Fibroblast of lung (primary cell): ENCODE measurements at regions not wholly inside any gene's neighbourhood (a gene's known extent, or its start where the extent isn't known, plus 50 kb on each side); places are given as distances from the start of the nearest gene placed in this dataset.

ENCODE experiments used
- DNase-seq, 2 donors: peaks; one replicate each; pipeline versions ENCODE4 v3.0.0 to v3.0.0-alpha.2; 2010; ENCODE audit warnings: low read depth in 2 of 2
- H2AFZ ChIP-seq: 2 replicates; pipeline ENCODE4 v1.5.1; 2012; ENCODE audit warnings: low read length, control low read depth, inconsistent platforms
- H3K27ac ChIP-seq: 2 replicates; pipeline ENCODE4 v1.5.1; 2011; ENCODE audit warnings: low read length, control low read depth; ENCODE audit not compliant: insufficient read depth
- H3K27me3 ChIP-seq: 2 replicates; pipeline ENCODE4 v1.5.1; 2011; ENCODE audit warnings: mild to moderate bottlenecking, low read length; ENCODE audit not compliant: control insufficient read depth, insufficient read depth
- H3K36me3 ChIP-seq: 2 replicates; pipeline ENCODE4 v1.5.1; 2011; ENCODE audit warnings: low read length; ENCODE audit not compliant: control insufficient read depth, insufficient read depth
- H3K4me1 ChIP-seq: 2 replicates; pipeline ENCODE4 v1.5.1; 2011; ENCODE audit warnings: low read length; ENCODE audit not compliant: control insufficient read depth, insufficient read depth; ENCODE audit errors: extremely low read depth
- H3K4me2 ChIP-seq: 2 replicates; pipeline ENCODE4 v1.5.1; 2011; ENCODE audit warnings: low read length, control low read depth; ENCODE audit not compliant: insufficient read depth; ENCODE audit errors: extremely low read depth
- H3K4me3 ChIP-seq, 4 experiments: fragments of 200-600 bp in 1 of 4; sonication (generic) in 1 of 4; replicated peaks in 1 of 4; 2 replicates each; pipeline ENCODE4 v1.5.1; 2011 to 2016; ENCODE audit warnings: low read length in 4 of 4, low read depth in 3 of 4, mild to moderate bottlenecking in 3 of 4, control low read depth in 2 of 4, inconsistent platforms in 1 of 4, mixed read lengths in 1 of 4; ENCODE audit not compliant: insufficient read depth in 1 of 4; ENCODE audit errors: control extremely low read depth in 1 of 4
- H3K79me2 ChIP-seq: 2 replicates; pipeline ENCODE4 v1.5.1; 2012; ENCODE audit warnings: mild to moderate bottlenecking, low read length, inconsistent platforms; ENCODE audit not compliant: control insufficient read depth, insufficient read depth
- H3K9ac ChIP-seq: 2 replicates; pipeline ENCODE4 v1.5.1; 2011; ENCODE audit warnings: mild to moderate bottlenecking, low read length, control low read depth; ENCODE audit not compliant: insufficient read depth
- H3K9me3 ChIP-seq: 2 replicates; pipeline ENCODE4 v1.5.1; 2012; ENCODE audit warnings: low read depth, low read length; ENCODE audit not compliant: control insufficient read depth, insufficient read depth
- H4K20me1 ChIP-seq: 2 replicates; pipeline ENCODE4 v1.5.1; 2011; ENCODE audit warnings: low read length; ENCODE audit not compliant: control insufficient read depth, insufficient read depth; ENCODE audit errors: extremely low read depth
- CTCF ChIP-seq, 2 donors: IDR thresholded peaks in 1 of 2; conservative IDR thresholded peaks in 1 of 2; 1 replicate in 1 of 2; 2 replicates in 1 of 2; pipeline ENCODE4 v1.5.1; 2011 to 2012; ENCODE audit warnings: low read length in 2 of 2, control low read depth in 1 of 2, inconsistent platforms in 1 of 2, low read depth in 1 of 2, mild to moderate bottlenecking in 1 of 2
- EZH2 ChIP-seq: IDR thresholded peaks from 2 replicates; pipeline ENCODE4 v1.5.1; 2012; ENCODE audit warnings: low read length, control low read depth, mild to moderate bottlenecking; ENCODE audit errors: missing control alignments

GRCh38 chr1:234897390-234897749 lies 231.3 kb downstream of the TOMM20 start:
- no peak overlapping the region for H3K27ac ChIP-seq
- TF ChIP-seq EZH2 (no peak), CTCF (conservative IDR thresholded peaks at IDR 0.05 in 1 of 2, IDR thresholded peaks at IDR 0.05 in 1 of 2; ENCODE audit: low read depth in 1 of 2, low read length in 2 of 2) (no peak)
- DNase-seq, result no peak
- H3K36me3 ChIP-seq, result no peaks in the 10 kb centered on the region
- H3K27me3 ChIP-seq, result no peaks in the 10 kb centered on the region
- no peaks in the 10 kb centered on the region for H4K20me1 ChIP-seq
- H3K79me2 ChIP-seq, result no peaks in the 10 kb centered on the region
- peaks cover 12% of the 10 kb centered on the region for H3K4me1 ChIP-seq
- no peaks in the 10 kb centered on the region for H3K9me3 ChIP-seq
- H3K9ac ChIP-seq, result no peak overlapping the region
- H2AFZ ChIP-seq, result no peak overlapping the region
- H3K4me3 ChIP-seq, result no peak overlapping the region
- no peak overlapping the region for H3K4me2 ChIP-seq

- Histone ChIP-seq H3K4me2 (no peak overlapping the region), H3K79me2 (no peaks in the 10 kb centered on the region), H2AFZ (no peak overlapping the region), H4K20me1 (no peaks in the 10 kb centered on the region), H3K36me3 (no peaks in the 10 kb centered on the region), H3K27ac (no peak overlapping the region), H3K4me1 (peaks cover 12% of the 10 kb centered on the region), H3K9ac (no peak overlapping the region), H3K9me3 (no peaks in the 10 kb centered on the region), H3K4me3 (no peak overlapping the region), H3K27me3 (no peaks in the 10 kb centered on the region)
- TF ChIP-seq EZH2 (no peak), CTCF (conservative IDR thresholded peaks at IDR 0.05 in 1 of 2, IDR thresholded peaks at IDR 0.05 in 1 of 2; ENCODE audit: low read depth in 1 of 2, low read length in 2 of 2) (no peak)
- DNase-seq, result peak in 1 of 2 donors; percentile 76
These were observed 231.9 kb downstream of the TOMM20 start for GRCh38 chr1:234896477-234897389.

GRCh38 chr1:234893725-234894630 lies 234.7 kb downstream of the TOMM20 start:
- H3K27ac ChIP-seq, result no peak overlapping the region
- H3K9ac ChIP-seq, result no peak overlapping the region
- no peak overlapping the region for H3K4me2 ChIP-seq

More at GRCh38 chr1:234893725-234894630, 234.7 kb downstream of the TOMM20 start:
- TF ChIP-seq CTCF (conservative IDR thresholded peaks at IDR 0.05 in 1 of 2, IDR thresholded peaks at IDR 0.05 in 1 of 2; ENCODE audit: low read depth in 1 of 2, low read length in 2 of 2) (no peak), EZH2 (no peak)
- DNase-seq, result peak; percentile 59 to 85
- no peaks in the 10 kb centered on the region for H3K36me3 ChIP-seq
- no peak overlapping the region for H3K4me3 ChIP-seq
- peaks cover 5% of the 10 kb centered on the region for H3K4me1 ChIP-seq
- no peaks in the 10 kb centered on the region for H3K27me3 ChIP-seq
- no peaks in the 10 kb centered on the region for H3K79me2 ChIP-seq
- H2AFZ ChIP-seq, result no peak overlapping the region
- H3K9me3 ChIP-seq, result no peaks in the 10 kb centered on the region
- H4K20me1 ChIP-seq, result no peaks in the 10 kb centered on the region
